ENCODE measurements at regions not wholly inside any gene's neighbourhood (a gene's known extent, or its start where the extent isn't known, plus 50 kb on each side); places are given as distances from the start of the nearest gene placed in this dataset.

DNA sequence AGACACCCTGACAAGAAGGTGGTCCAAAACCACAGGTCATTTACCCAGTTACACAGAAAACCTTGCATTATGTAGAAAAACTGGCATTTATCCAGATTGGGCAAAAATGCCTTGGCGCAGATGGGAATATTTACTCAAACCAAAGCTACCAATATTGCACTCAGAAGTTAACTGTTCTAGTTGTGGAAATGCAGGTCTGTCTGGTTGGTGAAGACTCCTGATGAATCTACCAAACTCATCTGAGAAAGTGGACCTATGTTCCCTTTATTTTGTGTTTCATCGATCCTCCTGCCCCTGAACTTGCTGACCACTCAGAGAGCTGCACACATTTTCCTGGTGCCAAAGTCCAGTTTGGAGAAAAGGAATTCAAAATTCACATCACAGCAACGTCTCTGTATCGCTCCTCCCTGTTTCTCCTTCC, 85.2 kb upstream of the ALDH1A1 start:
- TF ChIP-seq, protein P1, sequence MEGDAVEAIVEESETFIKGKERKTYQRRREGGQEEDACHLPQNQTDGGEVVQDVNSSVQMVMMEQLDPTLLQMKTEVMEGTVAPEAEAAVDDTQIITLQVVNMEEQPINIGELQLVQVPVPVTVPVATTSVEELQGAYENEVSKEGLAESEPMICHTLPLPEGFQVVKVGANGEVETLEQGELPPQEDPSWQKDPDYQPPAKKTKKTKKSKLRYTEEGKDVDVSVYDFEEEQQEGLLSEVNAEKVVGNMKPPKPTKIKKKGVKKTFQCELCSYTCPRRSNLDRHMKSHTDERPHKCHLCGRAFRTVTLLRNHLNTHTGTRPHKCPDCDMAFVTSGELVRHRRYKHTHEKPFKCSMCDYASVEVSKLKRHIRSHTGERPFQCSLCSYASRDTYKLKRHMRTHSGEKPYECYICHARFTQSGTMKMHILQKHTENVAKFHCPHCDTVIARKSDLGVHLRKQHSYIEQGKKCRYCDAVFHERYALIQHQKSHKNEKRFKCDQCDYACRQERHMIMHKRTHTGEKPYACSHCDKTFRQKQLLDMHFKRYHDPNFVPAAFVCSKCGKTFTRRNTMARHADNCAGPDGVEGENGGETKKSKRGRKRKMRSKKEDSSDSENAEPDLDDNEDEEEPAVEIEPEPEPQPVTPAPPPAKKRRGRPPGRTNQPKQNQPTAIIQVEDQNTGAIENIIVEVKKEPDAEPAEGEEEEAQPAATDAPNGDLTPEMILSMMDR (conservative IDR thresholded peaks at IDR 0.05; ENCODE audit: low read length), result no peak
- H3K9me3 ChIP-seq (ENCODE audit: low read length), result no peaks in the 10 kb centered on the region
- H3K36me3 ChIP-seq (ENCODE audit: insufficient read depth, low read length), result no peaks in the 10 kb centered on the region
- DNase-seq (ENCODE audit: low spot score), result no peak
- H3K79me2 ChIP-seq (ENCODE audit: insufficient read depth, low read depth, low read length), result no peaks in the 10 kb centered on the region
- intact Hi-C loops (cut with micrococcal nuclease; ENCODE audit: unreplicated experiment), result no loop called here
- POLR2A ChIA-PET, result interaction anchor here (1.3 kb wide), 1 partner anchor 24 kb away, joined by 4 read pairs; no protein-coding TSS in a partner anchor
- no peaks in the 10 kb centered on the region for H4K20me1 ChIP-seq (ENCODE audit: insufficient read depth, low read length)
- no peaks in the 10 kb centered on the region for H3K9me2 ChIP-seq (ENCODE audit: insufficient read depth, low read length)
- no peak overlapping the region for H3K4me2 ChIP-seq (ENCODE audit: low read length)
- no peak overlapping the region for H3K4me3 ChIP-seq (ENCODE audit: low read depth, low read length, poor library complexity, severe bottlenecking)
- H2AFZ ChIP-seq (ENCODE audit: low read length), result no peak overlapping the region
- H3K27ac ChIP-seq (ENCODE audit: low read depth, low read length, poor library complexity, severe bottlenecking), result no peak overlapping the region
- no TSS peak for BruUV-seq (replicated peaks)
- no peaks in the 10 kb centered on the region for H3K4me1 ChIP-seq (ENCODE audit: insufficient read depth, low read length, poor library complexity, severe bottlenecking)
- CTCF ChIA-PET (ENCODE audit: unreplicated experiment), result no interaction called here

DNA sequence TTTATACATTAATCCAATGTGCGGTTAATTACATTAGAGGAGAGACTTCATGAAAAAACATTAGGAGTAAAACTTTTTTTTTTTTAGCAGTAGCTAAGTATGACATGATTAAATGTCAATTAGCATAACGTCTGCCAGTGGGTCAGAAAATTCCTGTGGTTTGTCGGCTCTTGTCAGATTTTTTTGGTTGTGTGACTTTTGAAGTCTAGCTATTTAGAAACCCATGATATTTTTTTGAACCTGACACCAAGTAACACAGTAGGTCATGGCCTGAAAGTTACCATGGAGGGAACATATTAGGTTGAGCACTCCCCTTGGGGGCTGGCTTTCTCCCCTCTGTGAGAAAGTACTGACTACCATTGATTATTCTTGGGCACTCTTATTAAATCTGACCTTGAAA, 84.8 kb upstream of the ALDH1A1 start:
- H3K4me2 ChIP-seq (ENCODE audit: low read length), result no peak overlapping the region
- no peaks in the 10 kb centered on the region for H3K79me2 ChIP-seq (ENCODE audit: insufficient read depth, low read depth, low read length)
- no peaks in the 10 kb centered on the region for H3K9me2 ChIP-seq (ENCODE audit: insufficient read depth, low read length)
- ChIA-PET POLR2A (interaction anchor here (0.6 to 1.3 kb wide), 2 partner anchors 23 to 702 kb away, joined by 4 read pairs; no protein-coding TSS in a partner anchor), CTCF (ENCODE audit: unreplicated experiment) (no interaction called here)
- no peak overlapping the region for H2AFZ ChIP-seq (ENCODE audit: low read length)
- TF ChIP-seq, protein P1 (conservative IDR thresholded peaks at IDR 0.05; ENCODE audit: low read length), result no peak
- no peak for TF ChIP-seq EZH2phosphoT487 (IDR thresholded peaks at IDR 0.05; ENCODE audit: borderline replicate concordance, low read depth, low read length)
- intact Hi-C loops (cut with micrococcal nuclease; ENCODE audit: unreplicated experiment), result no loop called here
- BruUV-seq (replicated peaks), result no TSS peak
- no peaks in the 10 kb centered on the region for H4K20me1 ChIP-seq (ENCODE audit: insufficient read depth, low read length)
- no peak overlapping the region for H3K4me3 ChIP-seq (ENCODE audit: low read depth, low read length, poor library complexity, severe bottlenecking)
- no peaks in the 10 kb centered on the region for H3K9me3 ChIP-seq (ENCODE audit: low read length)
- H3K4me1 ChIP-seq (ENCODE audit: insufficient read depth, low read length, poor library complexity, severe bottlenecking), result no peaks in the 10 kb centered on the region
- DNase-seq (ENCODE audit: low spot score), result no peak
- H3K36me3 ChIP-seq (ENCODE audit: insufficient read depth, low read length), result no peaks in the 10 kb centered on the region
- H3K27ac ChIP-seq (ENCODE audit: low read depth, low read length, poor library complexity, severe bottlenecking), result no peak overlapping the region

DNA sequence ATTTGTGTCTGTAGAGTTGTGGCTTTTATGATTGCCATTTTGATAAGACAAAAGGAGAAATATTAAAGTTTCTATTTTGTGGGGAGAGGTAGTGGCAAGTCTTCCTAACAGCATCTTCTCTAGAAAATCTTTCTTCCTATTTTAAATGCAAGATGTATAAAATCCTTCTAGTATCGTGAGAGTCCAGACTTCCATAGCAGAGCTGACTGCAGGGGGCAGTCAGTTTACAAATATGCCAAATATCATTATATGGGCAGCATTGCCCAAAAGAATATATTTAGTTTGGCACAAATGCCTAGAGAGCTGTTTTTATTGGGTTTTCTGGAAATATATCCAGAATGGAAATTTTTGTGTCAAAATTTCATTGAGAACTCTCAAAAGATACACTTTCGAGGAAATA, 82.1 kb upstream of the ALDH1A1 start:
- Histone ChIP-seq H3K9me3 (ENCODE audit: low read length) (no peaks in the 10 kb centered on the region), H3K9me2 (ENCODE audit: insufficient read depth, low read length) (no peaks in the 10 kb centered on the region), H3K4me2 (ENCODE audit: low read length) (no peak overlapping the region), H3K4me3 (ENCODE audit: low read depth, low read length, poor library complexity, severe bottlenecking) (no peak overlapping the region), H3K4me1 (ENCODE audit: insufficient read depth, low read length, poor library complexity, severe bottlenecking) (no peaks in the 10 kb centered on the region), H3K36me3 (ENCODE audit: insufficient read depth, low read length) (no peaks in the 10 kb centered on the region), H3K79me2 (ENCODE audit: insufficient read depth, low read depth, low read length) (no peaks in the 10 kb centered on the region), H4K20me1 (ENCODE audit: insufficient read depth, low read length) (no peaks in the 10 kb centered on the region), H3K27ac (ENCODE audit: low read depth, low read length, poor library complexity, severe bottlenecking) (no peak overlapping the region), H2AFZ (ENCODE audit: low read length) (no peak overlapping the region)
- intact Hi-C loops (cut with micrococcal nuclease; ENCODE audit: unreplicated experiment), result no loop called here
- no peak for TF ChIP-seq EZH2phosphoT487 (IDR thresholded peaks at IDR 0.05; ENCODE audit: borderline replicate concordance, low read depth, low read length)
- TF ChIP-seq, protein P1 (conservative IDR thresholded peaks at IDR 0.05; ENCODE audit: low read length), result 0 out of 2 replicates have a peak, but pooled peaks have one; percentile 17
- BruUV-seq (replicated peaks), result no TSS peak
- POLR2A ChIA-PET, result no interaction called here
- no peak for DNase-seq (ENCODE audit: low spot score)
- CTCF ChIA-PET (ENCODE audit: unreplicated experiment), result no interaction called here
